GM19025 (cell line): ENCODE measurements at regions not wholly inside any gene's neighbourhood (a gene's known extent, or its start where the extent isn't known, plus 50 kb on each side); places are given as distances from the start of the nearest gene placed in this dataset.

ENCODE experiments used
- ATAC-seq: cut with Tn5 transposase; IDR thresholded peaks from one replicate; pipeline ENCODE4 v1.9.1; 2021; ENCODE audit warnings: mild to moderate bottlenecking, low read depth, moderate library complexity; ENCODE audit not compliant: unreplicated experiment

GRCh38 chr6:47152666-47153403 is 110.7 kb upstream of the ADGRF1 start:
- ATAC-seq = no peak

DNA sequence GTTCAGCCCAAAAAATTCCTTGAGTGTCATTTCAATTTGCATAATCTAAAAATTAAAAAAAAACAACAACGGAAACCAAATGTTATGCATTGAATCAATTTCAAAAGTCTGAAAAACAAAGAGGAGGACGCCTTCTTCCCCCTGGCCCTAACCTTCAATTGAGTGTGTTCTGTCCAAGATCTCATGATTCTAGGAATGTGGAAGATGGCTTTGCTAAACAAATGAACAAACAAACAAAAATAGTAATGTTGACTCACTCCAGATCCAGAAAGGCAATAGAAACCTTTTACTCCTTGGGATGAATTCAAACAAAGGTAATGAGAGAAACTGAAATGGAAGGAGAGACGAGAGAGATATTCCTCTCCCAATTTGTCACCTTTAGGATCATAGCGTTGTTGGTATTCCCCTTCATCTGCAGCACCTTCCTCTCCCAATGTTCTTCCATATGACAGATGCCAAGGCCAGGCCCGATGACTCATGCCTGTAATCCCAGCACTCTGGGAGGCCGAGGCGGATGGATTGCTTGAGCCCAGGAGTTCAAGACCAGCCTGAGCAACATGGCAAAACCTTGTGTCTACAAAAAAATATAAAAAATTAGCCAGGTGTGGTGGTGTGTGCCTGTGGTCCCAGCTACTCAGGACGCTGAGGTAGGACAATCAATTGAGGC is 109.2 kb upstream of the ADGRF1 start:
- no peak for ATAC-seq

- ATAC-seq = no peak
Observed at GRCh38 chr6:47149554-47149953, 107.4 kb upstream of the ADGRF1 start.

DNA sequence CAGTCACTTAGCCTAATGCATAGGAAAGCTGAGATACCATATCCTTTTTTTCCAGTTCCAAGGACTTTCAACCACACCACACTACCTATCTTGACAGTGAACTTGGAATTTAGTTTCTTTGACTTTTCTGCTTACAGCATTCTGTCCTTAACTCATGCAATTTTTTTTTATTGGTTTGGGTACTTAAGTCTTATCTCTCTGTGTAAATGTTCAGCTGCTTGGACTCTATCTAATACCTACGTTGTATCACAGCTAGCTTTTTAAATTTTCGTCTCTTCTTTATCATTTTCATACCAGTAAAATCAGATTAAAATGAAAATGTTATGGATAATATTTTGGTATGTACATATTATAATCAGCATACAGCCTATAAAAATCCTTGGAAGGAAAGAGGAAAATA is 106.9 kb upstream of the ADGRF1 start:
- ATAC-seq = no peak

- no peak for ATAC-seq
Observed at GRCh38 chr6:47147836-47148344, 105.8 kb upstream of the ADGRF1 start.

DNA sequence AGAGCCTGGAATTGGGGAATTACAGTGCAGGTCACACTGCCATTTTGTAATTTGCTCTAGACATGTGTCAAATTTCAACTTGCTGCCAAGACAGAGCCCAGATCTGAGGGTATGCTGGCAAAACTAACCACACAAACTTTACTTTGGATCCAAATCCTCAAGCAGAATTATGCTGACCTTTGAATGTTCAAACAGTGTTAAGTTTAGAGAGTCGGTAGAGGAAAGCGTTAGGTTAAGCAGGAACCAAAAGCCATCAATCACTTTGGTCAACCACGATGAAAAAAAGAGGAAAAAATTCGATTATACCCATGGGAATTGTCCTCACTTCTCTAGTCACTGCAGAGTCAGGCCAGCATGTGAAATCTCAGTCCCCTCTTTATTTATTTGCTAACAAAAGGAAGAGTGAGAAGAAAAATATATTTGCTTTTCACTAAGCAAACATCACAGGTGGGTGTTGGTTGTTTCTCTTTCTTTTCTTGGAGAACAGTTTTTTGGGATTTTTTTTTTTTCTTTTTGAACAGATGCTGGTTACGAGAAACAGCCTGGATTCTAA is 105.1 kb upstream of the ADGRF1 start:
- no peak for ATAC-seq

DNA sequence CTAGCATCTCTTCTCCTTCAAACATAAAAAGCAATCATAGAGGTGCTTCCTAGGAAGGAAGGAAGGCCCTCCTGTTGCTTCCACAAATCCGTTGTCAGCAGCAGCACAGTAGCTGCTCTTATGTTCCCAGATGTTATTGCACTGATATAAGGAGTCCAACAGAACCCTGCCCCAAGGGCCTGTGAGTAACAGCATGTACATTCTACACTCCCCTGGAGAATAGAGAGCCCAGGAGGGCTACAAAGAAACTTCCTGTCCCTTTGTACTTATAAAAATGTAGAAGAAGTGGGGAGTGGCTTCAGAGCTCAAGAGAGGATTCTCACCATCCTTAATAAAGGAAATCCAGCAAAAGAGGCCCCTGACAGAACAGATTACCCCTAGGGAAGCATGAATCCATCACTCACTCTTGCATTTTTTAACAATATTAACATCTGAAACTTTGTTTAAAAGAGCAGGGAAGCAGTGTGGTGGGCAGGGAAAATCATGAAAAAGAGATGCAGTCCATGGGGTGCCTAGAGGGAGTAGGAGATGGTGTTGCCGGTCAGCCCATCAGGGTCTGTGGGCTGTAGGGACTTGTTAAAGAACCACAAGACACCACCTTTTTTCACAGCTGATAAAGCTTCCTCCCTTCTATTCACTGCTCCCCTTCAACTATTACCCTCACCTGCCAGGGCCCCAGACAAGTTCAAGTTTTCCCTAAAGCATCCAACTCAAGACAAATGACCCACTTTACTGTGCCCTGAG is 104.5 kb upstream of the ADGRF1 start:
- ATAC-seq = no peak

GRCh38 chr6:47145212-47145611 is 103.1 kb upstream of the ADGRF1 start:
- no peak for ATAC-seq

- no peak for ATAC-seq
Observed at GRCh38 chr6:47144306-47144705, 102.2 kb upstream of the ADGRF1 start.

GRCh38 chr6:47141963-47142362 is 99.8 kb upstream of the ADGRF1 start:
- no peak for ATAC-seq

GRCh38 chr6:47141171-47141570 is 99.0 kb upstream of the ADGRF1 start:
- ATAC-seq = no peak

DNA sequence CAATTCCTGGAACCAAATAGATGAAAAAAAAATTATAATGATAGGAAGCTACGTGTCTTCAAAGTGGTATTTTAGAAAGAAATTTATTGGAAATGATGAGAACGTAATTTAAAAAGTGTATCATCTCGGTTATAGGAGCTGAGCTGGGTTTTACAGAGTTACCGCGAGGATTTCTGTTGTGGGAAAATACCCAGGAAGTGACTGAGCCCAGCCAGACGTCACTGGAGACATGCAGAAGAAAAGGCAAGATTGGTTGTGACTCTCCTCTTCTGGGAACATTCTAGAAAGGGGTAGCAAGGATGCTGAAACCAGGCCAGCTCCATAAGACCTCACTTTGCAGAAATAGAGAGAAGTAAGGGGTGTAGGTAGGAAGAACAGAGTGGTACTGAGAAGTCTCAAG is 95.9 kb upstream of the ADGRF1 start:
- ATAC-seq = no peak

DNA sequence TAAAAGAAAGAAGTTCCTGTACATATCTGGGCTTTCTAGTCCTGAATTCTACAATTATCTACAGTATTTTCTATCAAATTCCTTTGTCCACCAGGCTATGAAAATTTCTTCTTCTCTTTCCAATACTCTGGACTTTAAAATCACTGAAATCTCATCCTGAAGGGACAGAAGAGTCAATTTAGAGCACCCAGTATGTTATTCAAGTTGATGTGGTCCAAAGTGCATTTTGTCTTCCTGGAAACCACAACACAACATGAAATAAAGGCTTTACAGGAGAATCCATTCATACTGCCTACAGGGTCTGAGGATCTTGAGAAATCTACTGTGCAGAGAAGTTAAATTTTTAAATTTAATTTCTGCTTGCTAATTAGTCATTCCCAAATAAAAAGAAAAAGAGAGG is 94.9 kb upstream of the ADGRF1 start:
- no peak for ATAC-seq

DNA sequence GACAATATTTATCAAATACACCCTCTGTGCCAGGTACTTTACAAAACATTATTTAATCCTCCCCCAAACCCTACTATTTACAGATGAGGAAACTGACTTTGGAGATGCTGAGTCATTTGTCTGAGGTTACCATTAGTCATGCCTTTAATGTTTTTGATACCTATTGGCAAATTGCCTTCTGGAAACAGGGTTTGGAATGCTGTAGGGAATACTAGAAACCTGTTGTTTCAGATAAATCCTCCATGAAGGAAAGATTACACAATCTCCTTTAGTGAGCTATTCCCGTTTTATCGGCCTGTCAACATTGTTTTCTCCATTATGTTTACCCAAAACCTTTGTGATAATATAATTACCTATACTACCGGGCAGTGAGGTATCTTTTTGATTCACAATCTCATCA is 93.6 kb upstream of the ADGRF1 start:
- ATAC-seq = no peak

GRCh38 chr6:47134476-47135189 is 92.5 kb upstream of the ADGRF1 start:
- no peak for ATAC-seq

DNA sequence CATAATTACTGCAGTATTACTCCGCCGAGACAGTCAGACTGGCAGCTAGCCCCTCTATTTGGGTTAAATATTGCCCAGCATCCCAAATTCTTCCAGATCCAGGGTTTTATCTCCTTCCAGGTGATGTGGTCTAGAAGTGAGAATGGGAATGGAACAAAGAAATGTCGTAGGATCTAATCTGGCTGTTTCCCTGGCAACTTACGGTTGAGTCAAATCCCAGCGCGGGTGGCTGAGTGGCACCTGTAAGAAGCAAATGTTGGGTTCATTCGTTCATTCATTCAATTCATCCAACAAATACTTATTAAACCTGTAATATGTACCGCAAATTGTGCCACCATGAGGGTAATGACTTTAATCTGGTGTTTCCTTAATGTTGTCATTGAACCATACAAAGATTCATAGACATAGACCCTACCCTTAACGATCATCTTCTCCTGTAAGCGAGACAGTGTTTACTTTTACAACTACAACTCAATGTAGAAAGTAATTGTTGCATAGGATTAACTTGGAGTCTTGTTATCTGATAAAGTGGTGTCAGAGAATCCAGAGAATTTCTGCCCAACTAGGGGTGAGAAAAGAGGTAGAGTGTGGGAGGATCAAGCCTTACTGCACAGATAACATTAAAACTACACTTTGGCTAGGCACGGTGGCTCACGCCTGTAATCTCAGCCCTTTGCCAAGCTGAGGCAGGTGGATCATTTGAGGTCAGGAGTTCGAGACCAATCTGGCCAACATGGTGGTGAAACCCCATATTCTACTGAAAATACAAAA is 91.3 kb upstream of the ADGRF1 start:
- ATAC-seq = no peak

DNA sequence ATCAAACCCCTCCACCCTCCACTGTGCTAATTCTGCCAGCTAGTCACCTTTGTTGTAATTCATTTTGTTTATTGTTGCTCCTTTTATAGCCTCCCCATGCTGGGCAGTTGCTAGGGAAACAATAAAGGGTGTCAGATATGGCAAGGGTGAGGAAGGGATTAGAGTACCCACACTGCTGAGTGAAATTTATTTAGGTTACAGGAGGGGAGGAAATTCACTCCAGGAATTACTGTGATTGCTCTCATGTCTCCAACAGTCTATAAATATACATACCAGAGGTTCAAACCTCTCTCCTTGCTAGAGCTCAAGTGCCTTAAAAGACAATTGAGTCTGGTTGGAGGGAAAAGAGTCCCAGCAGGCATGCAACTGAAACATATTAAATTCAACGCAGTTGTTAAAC is 90.6 kb upstream of the ADGRF1 start:
- no peak for ATAC-seq

- no peak for ATAC-seq
Observed at GRCh38 chr6:47131773-47132172, 89.6 kb upstream of the ADGRF1 start.

GRCh38 chr6:47130086-47130485 is 88.0 kb upstream of the ADGRF1 start:
- ATAC-seq = no peak

GRCh38 chr6:47129129-47129528 is 87.0 kb upstream of the ADGRF1 start:
- no peak for ATAC-seq
